H9 (cell line): ENCODE measurements at regions not wholly inside any gene's neighbourhood (a gene's known extent, or its start where the extent isn't known, plus 50 kb on each side); places are given as distances from the start of the nearest gene placed in this dataset.

Source experiments
- DNase-seq: peaks from one replicate; pipeline ENCODE4 v3.0.0-alpha.2; 2017
- H2AFZ ChIP-seq: one replicate; pipeline ENCODE4 v1.6.1; 2013; ENCODE audit warnings: mild to moderate bottlenecking, low read length, control low read depth, moderate library complexity
- H2AK5ac ChIP-seq: 2 replicates; pipeline ENCODE4 v1.6.1; 2013; ENCODE audit warnings: low read length, control low read depth, mixed read lengths; ENCODE audit not compliant: insufficient read length
- H2BK120ac ChIP-seq: one replicate; pipeline ENCODE4 v1.6.1; 2013; ENCODE audit warnings: low read depth, mild to moderate bottlenecking, low read length, control low read depth, inconsistent platforms; ENCODE audit not compliant: poor library complexity, severe bottlenecking
- H2BK12ac ChIP-seq: 2 replicates; pipeline ENCODE4 v1.6.1; 2013; ENCODE audit warnings: low read length, control low read depth, mixed read lengths, low read depth; ENCODE audit not compliant: insufficient read length
- H2BK15ac ChIP-seq: 2 replicates; pipeline ENCODE4 v1.6.1; 2013; ENCODE audit warnings: low read depth, low read length, control low read depth
- H2BK20ac ChIP-seq: one replicate; pipeline ENCODE4 v1.6.1; 2013; ENCODE audit warnings: low read depth, mild to moderate bottlenecking, low read length, control low read depth, inconsistent platforms; ENCODE audit not compliant: poor library complexity, severe bottlenecking
- H2BK5ac ChIP-seq: 2 replicates; pipeline ENCODE4 v1.6.1; 2013; ENCODE audit warnings: low read length, control low read depth, mixed read lengths; ENCODE audit not compliant: insufficient read length
- H3K14ac ChIP-seq: 2 replicates; pipeline ENCODE4 v1.6.1; 2013; ENCODE audit warnings: low read length, control low read depth; ENCODE audit not compliant: insufficient read depth
- H3K18ac ChIP-seq: 2 replicates; pipeline ENCODE4 v1.6.1; 2013; ENCODE audit warnings: low read depth, mild to moderate bottlenecking, mixed read lengths, low read length, control low read depth; ENCODE audit not compliant: insufficient read length
- H3K23ac ChIP-seq: 2 replicates; pipeline ENCODE4 v1.6.1; 2013; ENCODE audit warnings: low read length, control low read depth, mixed read lengths, low read depth; ENCODE audit not compliant: insufficient read length
- H3K23me2 ChIP-seq: 2 replicates; pipeline ENCODE4 v1.6.1; 2013; ENCODE audit warnings: low read depth, mild to moderate bottlenecking, mixed read lengths, low read length, control low read depth; ENCODE audit not compliant: insufficient read length, poor library complexity, severe bottlenecking
- H3K27ac ChIP-seq: 2 replicates; pipeline ENCODE4 v1.5.1; 2013; ENCODE audit warnings: low read length, control low read depth, mixed read lengths, low read depth; ENCODE audit not compliant: insufficient read length
- H3K27me3 ChIP-seq: 2 replicates; pipeline ENCODE4 v1.6.1; 2013; ENCODE audit warnings: low read length, control low read depth, inconsistent platforms; ENCODE audit not compliant: insufficient read depth
- H3K4ac ChIP-seq: 2 replicates; pipeline ENCODE4 v1.6.1; 2013; ENCODE audit warnings: low read depth, mild to moderate bottlenecking, control low read depth, inconsistent platforms, low read length, moderate library complexity
- H3K4me1 ChIP-seq: 2 replicates; pipeline ENCODE4 v1.6.1; 2013; ENCODE audit warnings: low read length, control low read depth, inconsistent platforms; ENCODE audit not compliant: insufficient read depth
- H3K4me2 ChIP-seq: 2 replicates; pipeline ENCODE4 v1.6.1; 2013; ENCODE audit warnings: low read length, control low read depth, mixed read lengths; ENCODE audit not compliant: insufficient read length, insufficient read depth
- H3K56ac ChIP-seq: 2 replicates; pipeline ENCODE4 v1.6.1; 2013; ENCODE audit warnings: low read depth, mild to moderate bottlenecking, mixed read lengths, low read length, control low read depth; ENCODE audit not compliant: insufficient read length
- H3K79me1 ChIP-seq: 2 replicates; pipeline ENCODE4 v1.6.1; 2013; ENCODE audit warnings: low read depth, mild to moderate bottlenecking, moderate library complexity, low read length, control low read depth, inconsistent platforms; ENCODE audit not compliant: insufficient read depth, poor library complexity, severe bottlenecking
- H3K79me2 ChIP-seq: 2 replicates; pipeline ENCODE4 v1.6.1; 2013; ENCODE audit warnings: low read length, control low read depth, inconsistent platforms; ENCODE audit not compliant: insufficient read depth
- H3K9ac ChIP-seq: 2 replicates; pipeline ENCODE4 v1.6.1; 2013; ENCODE audit warnings: low read length, control low read depth, mixed read lengths; ENCODE audit not compliant: insufficient read length; ENCODE audit errors: extremely low read depth
- H3K9me3 ChIP-seq: one replicate; pipeline ENCODE4 v1.6.1; 2013; ENCODE audit warnings: low read depth, low read length, inconsistent platforms; ENCODE audit not compliant: control insufficient read depth
- H3T11ph ChIP-seq: one replicate; pipeline ENCODE4 v1.6.1; 2013; ENCODE audit warnings: mild to moderate bottlenecking, low read length, control low read depth, inconsistent platforms
- H4K20me1 ChIP-seq: one replicate; pipeline ENCODE4 v1.6.1; 2013; ENCODE audit not compliant: control insufficient read depth, insufficient read length, insufficient read depth
- H4K5ac ChIP-seq: 2 replicates; pipeline ENCODE4 v1.6.1; 2013; ENCODE audit warnings: low read depth, mild to moderate bottlenecking, mixed read lengths, low read length, control low read depth; ENCODE audit not compliant: insufficient read length
- H4K8ac ChIP-seq: replicated peaks from 2 replicates; pipeline ENCODE4 v1.6.1; 2013; ENCODE audit warnings: low read length, control low read depth, mixed read lengths, low read depth; ENCODE audit not compliant: insufficient read length
- H4K91ac ChIP-seq: 2 replicates; pipeline ENCODE4 v1.6.1; 2013; ENCODE audit warnings: low read depth, mild to moderate bottlenecking, moderate library complexity, mixed read lengths, low read length, control low read depth; ENCODE audit not compliant: insufficient read length
- H3K27ac Mint-ChIP-seq, 3 experiments: 2 replicates in 2 of 3; 3 replicates in 1 of 3; pipeline ENCODE4 v1.8.0; 2020 to 2021; ENCODE audit warnings: mixed read lengths in 3 of 3, mild to moderate bottlenecking in 1 of 3, moderate library complexity in 1 of 3
- H3K27me3 Mint-ChIP-seq: 2 replicates; pipeline ENCODE4 v1.8.0; 2021; ENCODE audit warnings: low read depth, mild to moderate bottlenecking, moderate library complexity, mixed read lengths
- H3K36me3 Mint-ChIP-seq, 3 experiments: 2 replicates in 2 of 3; 3 replicates in 1 of 3; pipeline ENCODE4 v1.8.0; 2020 to 2021; ENCODE audit warnings: low read depth in 3 of 3, mixed read lengths in 3 of 3; ENCODE audit not compliant: insufficient read depth in 1 of 3
- H3K4me1 Mint-ChIP-seq, 2 experiments: 2 replicates each; pipeline ENCODE4 v1.8.0; 2020; ENCODE audit warnings: mixed read lengths in 2 of 2
- H3K4me3 Mint-ChIP-seq, 2 experiments: 2 replicates in 1 of 2; 3 replicates in 1 of 2; pipeline ENCODE4 v1.8.0; 2020 to 2021; ENCODE audit warnings: mild to moderate bottlenecking in 2 of 2, mixed read lengths in 2 of 2, moderate library complexity in 1 of 2
- H3K9me3 Mint-ChIP-seq, 2 experiments: 2 replicates in 1 of 2; 3 replicates in 1 of 2; pipeline ENCODE4 v1.8.0; 2020; ENCODE audit warnings: mild to moderate bottlenecking in 2 of 2, mixed read lengths in 2 of 2, moderate library complexity in 1 of 2
- WGBS: extraction: QIAGEN DNeasy Blood & Tissue Kit; methylation state at CpG from one replicate; pipeline ENCODE4 v1.1.7; 2013; ENCODE audit warnings: missing lambda C conversion rate, low lambda C conversion rate, mixed read lengths; ENCODE audit not compliant: insufficient read length; ENCODE audit errors: extremely low coverage; 5-methylcytosine and 5-hydroxymethylcytosine counted together
- TF ChIP-seq, protein P1 (sequence below): fragments of 200-600 bp; sonication (generic); conservative IDR thresholded peaks from 3 replicates; pipeline ENCODE4 v1.8.0; 2021; ENCODE audit warnings: antibody characterized with exemption, mild to moderate bottlenecking

DNA sequence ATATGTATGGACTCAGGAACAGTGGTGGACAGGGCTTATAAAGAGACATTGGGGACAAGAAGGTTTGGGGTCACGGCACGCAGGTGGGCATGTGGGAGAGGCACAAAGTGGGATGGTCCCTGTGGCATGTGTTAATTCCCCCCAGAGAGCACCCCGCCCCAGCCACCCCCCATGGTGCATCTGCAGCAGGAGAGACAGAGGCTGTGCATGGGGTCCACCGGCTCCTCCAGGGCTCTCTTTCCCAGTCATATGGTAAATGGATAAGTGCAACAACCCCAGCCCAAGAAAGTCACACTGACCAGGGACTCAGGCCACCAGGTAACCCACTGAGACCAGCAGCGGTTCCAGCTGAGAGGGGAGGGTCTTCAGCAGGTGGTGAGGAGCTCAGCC is 242.1 kb downstream of the BCL11B start:
- Histone ChIP-seq H3T11ph (no peak overlapping the region), H4K20me1 (no peaks in the 10 kb centered on the region), H3K27ac (no peak overlapping the region), H2BK120ac (no peak overlapping the region), H3K79me2 (no peaks in the 10 kb centered on the region), H3K23me2 (no peaks in the 10 kb centered on the region), H2BK12ac (no peak overlapping the region), H4K91ac (no peak overlapping the region), H3K4me1 (no peaks in the 10 kb centered on the region), H3K56ac (no peak overlapping the region), H3K4ac (no peak overlapping the region), H4K5ac (no peak overlapping the region), H2BK20ac (no peak overlapping the region), H3K4me2 (no peak overlapping the region), H3K79me1 (no peaks in the 10 kb centered on the region), H2BK15ac (no peak overlapping the region), H2AFZ (no peak overlapping the region), H3K23ac (no peak overlapping the region), H3K18ac (no peak overlapping the region), H2BK5ac (no peak overlapping the region), H2AK5ac (no peak overlapping the region), H4K8ac (no peak overlapping the region), H3K9me3 (no peaks in the 10 kb centered on the region), H3K9ac (no peak overlapping the region), H3K27me3 (no peaks in the 10 kb centered on the region), H3K14ac (no peak overlapping the region)
- Mint-ChIP-seq H3K9me3 (peaks cover 12 to 13% of the 10 kb centered on the region in 2 experiments), H3K4me3 (no peak overlapping the region), H3K27ac (no peak overlapping the region), H3K4me1 (peaks cover 13 to 17% of the 10 kb centered on the region in 2 experiments), H3K27me3 (peaks cover 5% of the 10 kb centered on the region), H3K36me3 (peaks cover 3 to 12% (median 3%) of the 10 kb centered on the region in 3 experiments; a peak in 4 of 7 replicates)
- no CpG with 5 or more reads among the region's 5 CpGs for WGBS
- DNase-seq: no peak
- TF ChIP-seq, protein P1, sequence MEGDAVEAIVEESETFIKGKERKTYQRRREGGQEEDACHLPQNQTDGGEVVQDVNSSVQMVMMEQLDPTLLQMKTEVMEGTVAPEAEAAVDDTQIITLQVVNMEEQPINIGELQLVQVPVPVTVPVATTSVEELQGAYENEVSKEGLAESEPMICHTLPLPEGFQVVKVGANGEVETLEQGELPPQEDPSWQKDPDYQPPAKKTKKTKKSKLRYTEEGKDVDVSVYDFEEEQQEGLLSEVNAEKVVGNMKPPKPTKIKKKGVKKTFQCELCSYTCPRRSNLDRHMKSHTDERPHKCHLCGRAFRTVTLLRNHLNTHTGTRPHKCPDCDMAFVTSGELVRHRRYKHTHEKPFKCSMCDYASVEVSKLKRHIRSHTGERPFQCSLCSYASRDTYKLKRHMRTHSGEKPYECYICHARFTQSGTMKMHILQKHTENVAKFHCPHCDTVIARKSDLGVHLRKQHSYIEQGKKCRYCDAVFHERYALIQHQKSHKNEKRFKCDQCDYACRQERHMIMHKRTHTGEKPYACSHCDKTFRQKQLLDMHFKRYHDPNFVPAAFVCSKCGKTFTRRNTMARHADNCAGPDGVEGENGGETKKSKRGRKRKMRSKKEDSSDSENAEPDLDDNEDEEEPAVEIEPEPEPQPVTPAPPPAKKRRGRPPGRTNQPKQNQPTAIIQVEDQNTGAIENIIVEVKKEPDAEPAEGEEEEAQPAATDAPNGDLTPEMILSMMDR: no peak
